ENCODE measurements at regions not wholly inside any gene's neighbourhood (a gene's known extent, or its start where the extent isn't known, plus 50 kb on each side); places are given as distances from the start of the nearest gene placed in this dataset.

- Histone ChIP-seq H3K27me3 (ENCODE audit: control insufficient read depth, insufficient read depth, low read length) (no peaks in the 10 kb centered on the region), H3K4me1 (ENCODE audit: control insufficient read depth, insufficient read depth, low read length) (no peaks in the 10 kb centered on the region), H3K36me3 (ENCODE audit: control insufficient read depth, insufficient read depth, low read length) (no peaks in the 10 kb centered on the region), H3K9me3 (replicated peaks; ENCODE audit: control insufficient read depth, low read depth, low read length) (no peaks in the 10 kb centered on the region), H3K27ac (ENCODE audit: low read length) (no peak overlapping the region), H3K4me3 (ENCODE audit: low read length) (no peak overlapping the region)
- WGBS (ENCODE audit: insufficient coverage) = 63% methylated on average over 3 of the region's 6 CpGs
- no peak for DNase-seq
These were observed 1324.6 kb downstream of the NSUN3 start for GRCh38 chr3:95387242-95388021.

GRCh38 chr3:95389725-95390313, 1327.0 kb downstream of the NSUN3 start:
- WGBS (ENCODE audit: insufficient coverage) = no CpG with 5 or more reads among the region's 3 CpGs
- Histone ChIP-seq H3K9me3 (replicated peaks; ENCODE audit: control insufficient read depth, low read depth, low read length) (no peaks in the 10 kb centered on the region), H3K27me3 (ENCODE audit: control insufficient read depth, insufficient read depth, low read length) (no peaks in the 10 kb centered on the region), H3K4me1 (ENCODE audit: control insufficient read depth, insufficient read depth, low read length) (no peaks in the 10 kb centered on the region), H3K4me3 (ENCODE audit: low read length) (no peak overlapping the region), H3K36me3 (ENCODE audit: control insufficient read depth, insufficient read depth, low read length) (no peaks in the 10 kb centered on the region), H3K27ac (ENCODE audit: low read length) (no peak overlapping the region)
- no peak for DNase-seq

GRCh38 chr3:95394286-95394685, 1331.4 kb downstream of the NSUN3 start:
- WGBS (ENCODE audit: insufficient coverage) = 95% methylated on average over 2 of the region's 2 CpGs
- H3K4me3 ChIP-seq (ENCODE audit: low read length) = no peak overlapping the region
- no peaks in the 10 kb centered on the region for H3K27me3 ChIP-seq (ENCODE audit: control insufficient read depth, insufficient read depth, low read length)
- no peaks in the 10 kb centered on the region for H3K36me3 ChIP-seq (ENCODE audit: control insufficient read depth, insufficient read depth, low read length)
- no peak overlapping the region for H3K27ac ChIP-seq (ENCODE audit: low read length)
- no peaks in the 10 kb centered on the region for H3K4me1 ChIP-seq (ENCODE audit: control insufficient read depth, insufficient read depth, low read length)
- DNase-seq = no peak
- H3K9me3 ChIP-seq (replicated peaks; ENCODE audit: control insufficient read depth, low read depth, low read length) = no peaks in the 10 kb centered on the region

GRCh38 chr3:95399585-95399984, 1336.7 kb downstream of the NSUN3 start:
- H3K27ac ChIP-seq (ENCODE audit: low read length) = no peak overlapping the region
- no peak overlapping the region for H3K4me3 ChIP-seq (ENCODE audit: low read length)
- H3K36me3 ChIP-seq (ENCODE audit: control insufficient read depth, insufficient read depth, low read length) = no peaks in the 10 kb centered on the region
- no peaks in the 10 kb centered on the region for H3K4me1 ChIP-seq (ENCODE audit: control insufficient read depth, insufficient read depth, low read length)
- 81% methylated on average over 3 of the region's 3 CpGs for WGBS (ENCODE audit: insufficient coverage)
- no peaks in the 10 kb centered on the region for H3K9me3 ChIP-seq (replicated peaks; ENCODE audit: control insufficient read depth, low read depth, low read length)
- no peaks in the 10 kb centered on the region for H3K27me3 ChIP-seq (ENCODE audit: control insufficient read depth, insufficient read depth, low read length)
- DNase-seq = no peak

GRCh38 chr3:95401693-95402092, 1338.8 kb downstream of the NSUN3 start:
- H3K4me3 ChIP-seq (ENCODE audit: low read length) = no peak overlapping the region
- H3K4me1 ChIP-seq (ENCODE audit: control insufficient read depth, insufficient read depth, low read length) = no peaks in the 10 kb centered on the region
- H3K9me3 ChIP-seq (replicated peaks; ENCODE audit: control insufficient read depth, low read depth, low read length) = no peaks in the 10 kb centered on the region
- H3K27ac ChIP-seq (ENCODE audit: low read length) = no peak overlapping the region
- no peaks in the 10 kb centered on the region for H3K36me3 ChIP-seq (ENCODE audit: control insufficient read depth, insufficient read depth, low read length)
- no peaks in the 10 kb centered on the region for H3K27me3 ChIP-seq (ENCODE audit: control insufficient read depth, insufficient read depth, low read length)
- no CpG with 5 or more reads among the region's 2 CpGs for WGBS (ENCODE audit: insufficient coverage)
- no peak for DNase-seq

- H3K27ac ChIP-seq (ENCODE audit: low read length) = no peak overlapping the region
- DNase-seq = no peak
- no peaks in the 10 kb centered on the region for H3K36me3 ChIP-seq (ENCODE audit: control insufficient read depth, insufficient read depth, low read length)
- no peak overlapping the region for H3K4me3 ChIP-seq (ENCODE audit: low read length)
- peaks cover 3% of the 10 kb centered on the region for H3K9me3 ChIP-seq (replicated peaks; ENCODE audit: control insufficient read depth, low read depth, low read length)
- no peaks in the 10 kb centered on the region for H3K27me3 ChIP-seq (ENCODE audit: control insufficient read depth, insufficient read depth, low read length)
- no CpG with 5 or more reads among the region's 4 CpGs for WGBS (ENCODE audit: insufficient coverage)
- H3K4me1 ChIP-seq (ENCODE audit: control insufficient read depth, insufficient read depth, low read length) = no peaks in the 10 kb centered on the region
These were observed 1345.0 kb downstream of the NSUN3 start for GRCh38 chr3:95407709-95408463.

- DNase-seq = no peak
- Histone ChIP-seq H3K27ac (ENCODE audit: low read length) (no peak overlapping the region), H3K27me3 (ENCODE audit: control insufficient read depth, insufficient read depth, low read length) (no peaks in the 10 kb centered on the region), H3K9me3 (replicated peaks; ENCODE audit: control insufficient read depth, low read depth, low read length) (peaks cover 3% of the 10 kb centered on the region), H3K4me3 (ENCODE audit: low read length) (no peak overlapping the region), H3K4me1 (ENCODE audit: control insufficient read depth, insufficient read depth, low read length) (no peaks in the 10 kb centered on the region), H3K36me3 (ENCODE audit: control insufficient read depth, insufficient read depth, low read length) (no peaks in the 10 kb centered on the region)
- WGBS (ENCODE audit: insufficient coverage) = 60% methylated on average over 1 of the region's 3 CpGs
These were observed 1345.6 kb downstream of the NSUN3 start for GRCh38 chr3:95408464-95408862.

- Histone ChIP-seq H3K4me1 (ENCODE audit: control insufficient read depth, insufficient read depth, low read length) (no peaks in the 10 kb centered on the region), H3K27ac (ENCODE audit: low read length) (no peak overlapping the region), H3K36me3 (ENCODE audit: control insufficient read depth, insufficient read depth, low read length) (no peaks in the 10 kb centered on the region), H3K9me3 (replicated peaks; ENCODE audit: control insufficient read depth, low read depth, low read length) (no peaks in the 10 kb centered on the region), H3K27me3 (ENCODE audit: control insufficient read depth, insufficient read depth, low read length) (no peaks in the 10 kb centered on the region), H3K4me3 (ENCODE audit: low read length) (no peak overlapping the region)
- 93% methylated on average over 6 of the region's 6 CpGs for WGBS (ENCODE audit: insufficient coverage)
- DNase-seq = no peak
These were observed 1355.4 kb downstream of the NSUN3 start for GRCh38 chr3:95418251-95418650.

GRCh38 chr3:95424279-95424678, 1361.4 kb downstream of the NSUN3 start:
- WGBS (ENCODE audit: insufficient coverage) = 67% methylated on average over 1 of the region's 5 CpGs
- Histone ChIP-seq H3K4me1 (ENCODE audit: control insufficient read depth, insufficient read depth, low read length) (no peaks in the 10 kb centered on the region), H3K27ac (ENCODE audit: low read length) (no peak overlapping the region), H3K27me3 (ENCODE audit: control insufficient read depth, insufficient read depth, low read length) (no peaks in the 10 kb centered on the region), H3K36me3 (ENCODE audit: control insufficient read depth, insufficient read depth, low read length) (no peaks in the 10 kb centered on the region), H3K9me3 (replicated peaks; ENCODE audit: control insufficient read depth, low read depth, low read length) (no peaks in the 10 kb centered on the region), H3K4me3 (ENCODE audit: low read length) (no peak overlapping the region)
- no peak for DNase-seq

GRCh38 chr3:95434491-95434890, 1371.6 kb downstream of the NSUN3 start:
- Histone ChIP-seq H3K4me1 (ENCODE audit: control insufficient read depth, insufficient read depth, low read length) (no peaks in the 10 kb centered on the region), H3K27ac (ENCODE audit: low read length) (no peak overlapping the region), H3K27me3 (ENCODE audit: control insufficient read depth, insufficient read depth, low read length) (no peaks in the 10 kb centered on the region), H3K36me3 (ENCODE audit: control insufficient read depth, insufficient read depth, low read length) (no peaks in the 10 kb centered on the region), H3K4me3 (ENCODE audit: low read length) (no peak overlapping the region), H3K9me3 (replicated peaks; ENCODE audit: control insufficient read depth, low read depth, low read length) (no peaks in the 10 kb centered on the region)
- 0% methylated on average over 1 of the region's 1 CpG for WGBS (ENCODE audit: insufficient coverage)
- peak; percentile 51 for DNase-seq

Data from muscle of leg (tissue), 3 donors.